GM12891 (cell line): ENCODE measurements at regions not wholly inside any gene's neighbourhood (a gene's known extent, or its start where the extent isn't known, plus 50 kb on each side); places are given as distances from the start of the nearest gene placed in this dataset.
"Not testable (repeated sequence)": the region's sequence is repeated elsewhere in the genome, so short reads cannot be mapped to it uniquely, and the experiment has no call there.

Experiments used
- DNase-seq: peaks from one replicate; pipeline ENCODE4 v3.0.0; 2011; ENCODE audit warnings: low spot score; ENCODE audit not compliant: insufficient read length
- FAIRE-seq: peaks from 2 replicates; lab custom pipeline; 2011; peaks lifted over from hg19 to GRCh38; lab: Jason Lieb, UNC
- PAX5 ChIP-seq: IDR thresholded peaks from 2 replicates; pipeline ENCODE4 v1.6.1; 2011; ENCODE audit warnings: low read length, moderate library complexity, mild to moderate bottlenecking; ENCODE audit not compliant: insufficient read depth, severe bottlenecking
- POLR2A ChIP-seq: IDR thresholded peaks from 2 replicates; pipeline ENCODE4 v1.6.1; 2011; ENCODE audit warnings: low read depth, low read length, control low read depth
- POLR2AphosphoS5 ChIP-seq: IDR thresholded peaks from 2 replicates; pipeline ENCODE4 v1.6.1; 2011; ENCODE audit warnings: low read depth, low read length, control low read depth
- POU2F2 ChIP-seq: IDR thresholded peaks from 2 replicates; pipeline ENCODE4 v1.6.1; 2011; ENCODE audit warnings: low read depth, mild to moderate bottlenecking, control low read depth, low read length, moderate library complexity
- SPI1 ChIP-seq: IDR thresholded peaks from 2 replicates; pipeline ENCODE4 v1.6.1; 2011; ENCODE audit warnings: low read depth, low read length, control low read depth
- TAF1 ChIP-seq: IDR thresholded peaks from 2 replicates; pipeline ENCODE4 v1.6.1; 2011; ENCODE audit warnings: low read depth, low read length, control low read depth

- no peak for TF ChIP-seq SPI1
- no peak for TF ChIP-seq POLR2A
- TF ChIP-seq PAX5: no peak
- no peak for TF ChIP-seq POU2F2
- TF ChIP-seq TAF1: no peak
- no peak for TF ChIP-seq POLR2AphosphoS5
- no peak for DNase-seq
- FAIRE-seq: peak; percentile 20
Observed at GRCh38 chr4:26183017-26183416, 137.8 kb upstream of the RBPJ start.

DNA sequence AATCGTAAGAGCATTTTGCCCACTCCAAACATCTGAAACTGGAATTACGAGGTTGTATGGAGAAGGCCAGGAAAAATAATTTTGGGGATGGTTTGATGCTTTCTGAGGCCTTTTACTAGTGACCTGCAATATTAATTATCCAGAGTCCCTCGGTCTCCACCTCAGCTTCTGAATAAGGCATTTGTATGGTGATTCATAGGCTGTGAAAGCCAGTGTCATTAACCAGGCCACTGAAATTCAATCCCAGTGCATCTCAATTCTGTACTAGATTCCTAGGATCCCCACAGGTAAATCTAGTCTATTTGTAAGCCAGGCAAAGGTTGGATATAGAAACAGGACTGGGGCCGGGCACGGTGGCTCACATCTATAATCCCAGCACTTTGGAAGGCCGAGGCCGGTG is 135.4 kb upstream of the RBPJ start:
- TF ChIP-seq POLR2A: no peak
- TF ChIP-seq POU2F2: no peak
- TF ChIP-seq PAX5: no peak
- TF ChIP-seq POLR2AphosphoS5: no peak
- TF ChIP-seq SPI1: no peak
- no peak for TF ChIP-seq TAF1
- DNase-seq (no peak), FAIRE-seq (no peak)

- no peak for TF ChIP-seq PAX5
- TF ChIP-seq POLR2A: no peak
- FAIRE-seq (no peak), DNase-seq (no peak)
Observed at GRCh38 chr4:26191353-26191752, 129.5 kb upstream of the RBPJ start.

- TF ChIP-seq PAX5 (no peak), POLR2A (no peak), TAF1 (no peak), POU2F2 (no peak), POLR2AphosphoS5 (no peak), SPI1 (no peak)
- DNase-seq (no peak), FAIRE-seq (peak; percentile 86)
Observed at GRCh38 chr4:26192899-26193869, 127.6 kb upstream of the RBPJ start.

DNA sequence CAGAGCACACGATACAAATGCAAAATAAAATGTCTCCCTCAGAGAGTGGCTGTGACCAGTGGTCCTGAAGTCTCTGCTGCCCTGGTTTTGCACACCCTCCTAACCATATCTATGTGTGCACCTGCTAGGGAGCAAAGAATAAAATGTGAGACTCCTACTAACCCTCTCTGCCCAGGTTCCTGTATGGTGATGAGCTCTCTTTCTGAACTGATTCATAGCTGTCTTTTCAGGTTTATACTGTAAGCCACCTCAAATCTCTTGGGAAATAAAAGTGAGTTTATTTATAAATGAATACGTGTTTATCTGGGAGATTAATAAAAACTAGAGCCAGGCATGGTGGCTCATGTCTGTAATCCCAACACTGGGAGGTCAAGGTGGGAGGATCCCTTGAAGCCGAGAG is 126.0 kb upstream of the RBPJ start:
- TF ChIP-seq POU2F2 (no peak), PAX5 (no peak), SPI1 (no peak), TAF1 (no peak), POLR2AphosphoS5 (no peak), POLR2A (no peak)

DNA sequence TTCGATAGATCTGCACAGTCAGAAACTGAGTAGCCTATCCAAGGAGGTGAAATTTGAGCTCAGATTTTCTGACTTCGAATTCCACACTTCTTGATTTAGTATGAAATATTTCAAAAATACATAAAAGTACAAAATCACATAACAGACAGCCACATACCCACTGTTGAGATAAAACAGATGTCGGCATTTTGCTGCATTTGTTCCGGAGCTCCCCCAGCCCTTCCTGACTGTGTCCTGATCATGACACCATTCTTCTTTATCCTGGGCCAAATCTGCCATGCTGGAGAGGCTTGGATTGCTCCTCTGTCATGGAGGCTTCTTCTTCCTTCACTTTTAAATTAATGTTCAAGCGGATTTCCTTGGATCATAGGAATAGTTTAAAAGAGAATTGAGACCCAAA is 124.2 kb upstream of the RBPJ start:
- FAIRE-seq: no peak
- no peak for DNase-seq
- TF ChIP-seq POU2F2 (no peak), TAF1 (no peak), PAX5 (no peak), SPI1 (no peak), POLR2AphosphoS5 (no peak), POLR2A (no peak)

More for the DNA sequence above, 126.0 kb upstream of the RBPJ start:
- DNase-seq (no peak), FAIRE-seq (no peak)

GRCh38 chr4:26197018-26197779 is 123.6 kb upstream of the RBPJ start:
- no peak for TF ChIP-seq POLR2A
- TF ChIP-seq TAF1: no peak
- TF ChIP-seq PAX5: no peak
- 0 out of 2 replicates have a peak, but pooled peaks have one; percentile 7 for TF ChIP-seq SPI1
- no peak for TF ChIP-seq POLR2AphosphoS5
- TF ChIP-seq POU2F2: peak; percentile 80
- peak; percentile 98 for FAIRE-seq
- peak; percentile 42 for DNase-seq

DNA sequence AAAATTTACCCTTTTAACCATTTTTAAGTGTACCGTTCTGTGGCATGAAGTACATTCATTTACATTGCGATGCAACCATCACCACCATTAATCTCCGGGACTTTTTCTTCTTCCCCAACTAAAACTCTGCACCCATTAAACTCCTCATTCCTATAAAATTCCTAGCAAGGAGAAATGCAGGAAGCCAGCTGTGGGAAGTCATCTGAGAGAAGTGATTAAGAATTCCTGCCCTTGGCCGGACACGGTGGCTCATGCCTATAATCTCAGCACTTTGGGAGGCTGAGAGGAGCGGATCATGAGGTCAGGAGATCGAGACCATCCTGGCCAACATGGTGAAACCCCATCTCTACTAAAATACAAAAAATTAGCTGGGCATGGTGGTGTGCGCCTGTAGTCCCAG is 121.9 kb upstream of the RBPJ start:
- not testable (repeated sequence) for DNase-seq, FAIRE-seq

GRCh38 chr4:26199596-26199995 is 121.2 kb upstream of the RBPJ start:
- TF ChIP-seq POLR2AphosphoS5: no peak
- no peak for TF ChIP-seq SPI1
- no peak for TF ChIP-seq TAF1
- no peak for TF ChIP-seq PAX5
- TF ChIP-seq POLR2A: no peak
- DNase-seq: no peak
- no peak for FAIRE-seq

- DNase-seq (no peak), FAIRE-seq (peak; percentile 40)
- no peak for TF ChIP-seq POLR2AphosphoS5
- TF ChIP-seq POU2F2: no peak
- TF ChIP-seq PAX5: no peak
- TF ChIP-seq TAF1: no peak
- no peak for TF ChIP-seq SPI1
- TF ChIP-seq POLR2A: no peak
Observed at GRCh38 chr4:26201120-26201519, 119.7 kb upstream of the RBPJ start.
